Testis (tissue), 2 donors: ENCODE measurements at regions not wholly inside any gene's neighbourhood (a gene's known extent, or its start where the extent isn't known, plus 50 kb on each side); places are given as distances from the start of the nearest gene placed in this dataset.

ENCODE experiments used
- POLR2A ChIP-seq: fragments of 450-650 bp; IDR thresholded peaks from one replicate; pipeline ENCODE4 v1.6.1; 2017; ENCODE audit warnings: antibody characterized with exemption, mild to moderate bottlenecking, moderate library complexity
- TF ChIP-seq, protein P1 (sequence below), 3 experiments: fragments of 450-650 bp in 2 of 3; fragments of 200-600 bp in 1 of 3; sonication (generic) in 1 of 3; IDR thresholded peaks; one replicate each; pipeline ENCODE4 v1.5.1; 2016 to 2019; ENCODE audit warnings: antibody characterized with exemption in 3 of 3, mild to moderate bottlenecking in 2 of 3, moderate library complexity in 1 of 3

DNA sequence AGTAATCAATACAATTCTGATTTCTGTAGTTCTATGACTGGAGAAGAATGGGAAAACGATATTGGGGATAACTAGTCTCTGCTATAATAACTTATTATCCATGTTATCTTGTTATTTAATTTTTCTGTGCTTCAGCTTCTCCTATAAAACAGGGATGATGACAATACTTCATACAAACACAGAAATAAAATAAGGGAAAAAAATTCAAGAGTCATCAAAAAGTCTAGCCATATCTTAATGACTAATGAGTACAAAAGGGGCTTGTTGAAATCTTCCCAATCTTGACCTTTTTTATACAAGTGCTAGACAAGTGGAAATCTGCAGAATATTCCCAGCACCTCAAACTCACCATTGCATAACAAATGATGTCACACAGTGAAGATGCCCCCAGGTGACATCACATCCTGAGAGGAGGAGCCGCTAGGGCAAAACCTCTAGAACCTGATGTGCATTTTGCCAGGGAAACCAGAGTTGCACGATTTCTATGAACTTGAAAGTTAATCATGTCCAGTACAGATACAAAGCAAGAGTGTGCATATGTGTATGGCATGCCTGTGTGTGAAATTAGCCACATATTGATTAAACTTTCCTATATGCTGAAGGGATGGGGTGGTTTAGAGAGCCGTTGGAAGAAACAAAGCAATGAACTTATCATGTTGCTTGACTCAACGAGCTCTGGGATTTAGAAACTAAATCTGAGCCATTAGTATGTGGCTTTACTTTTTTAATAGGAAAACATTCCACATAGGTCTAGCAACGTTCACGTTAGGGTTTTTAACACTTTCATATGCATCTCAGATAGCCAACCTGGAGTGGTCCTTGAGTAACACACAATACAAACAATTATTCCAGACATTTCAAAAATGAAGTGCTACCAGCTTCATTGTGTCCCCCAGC lies 278.9 kb downstream of the SLC4A3 start:
- TF ChIP-seq, protein P1, sequence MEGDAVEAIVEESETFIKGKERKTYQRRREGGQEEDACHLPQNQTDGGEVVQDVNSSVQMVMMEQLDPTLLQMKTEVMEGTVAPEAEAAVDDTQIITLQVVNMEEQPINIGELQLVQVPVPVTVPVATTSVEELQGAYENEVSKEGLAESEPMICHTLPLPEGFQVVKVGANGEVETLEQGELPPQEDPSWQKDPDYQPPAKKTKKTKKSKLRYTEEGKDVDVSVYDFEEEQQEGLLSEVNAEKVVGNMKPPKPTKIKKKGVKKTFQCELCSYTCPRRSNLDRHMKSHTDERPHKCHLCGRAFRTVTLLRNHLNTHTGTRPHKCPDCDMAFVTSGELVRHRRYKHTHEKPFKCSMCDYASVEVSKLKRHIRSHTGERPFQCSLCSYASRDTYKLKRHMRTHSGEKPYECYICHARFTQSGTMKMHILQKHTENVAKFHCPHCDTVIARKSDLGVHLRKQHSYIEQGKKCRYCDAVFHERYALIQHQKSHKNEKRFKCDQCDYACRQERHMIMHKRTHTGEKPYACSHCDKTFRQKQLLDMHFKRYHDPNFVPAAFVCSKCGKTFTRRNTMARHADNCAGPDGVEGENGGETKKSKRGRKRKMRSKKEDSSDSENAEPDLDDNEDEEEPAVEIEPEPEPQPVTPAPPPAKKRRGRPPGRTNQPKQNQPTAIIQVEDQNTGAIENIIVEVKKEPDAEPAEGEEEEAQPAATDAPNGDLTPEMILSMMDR (IDR thresholded peaks at IDR 0.05) = no peak
- TF ChIP-seq POLR2A = no peak
